ENCODE measurements at regions not wholly inside any gene's neighbourhood (a gene's known extent, or its start where the extent isn't known, plus 50 kb on each side); places are given as distances from the start of the nearest gene placed in this dataset.

- no peak for DNase-seq
Measured at GRCh38 chr18:22678486-22678885, 254.6 kb upstream of the RBBP8 start.

DNA sequence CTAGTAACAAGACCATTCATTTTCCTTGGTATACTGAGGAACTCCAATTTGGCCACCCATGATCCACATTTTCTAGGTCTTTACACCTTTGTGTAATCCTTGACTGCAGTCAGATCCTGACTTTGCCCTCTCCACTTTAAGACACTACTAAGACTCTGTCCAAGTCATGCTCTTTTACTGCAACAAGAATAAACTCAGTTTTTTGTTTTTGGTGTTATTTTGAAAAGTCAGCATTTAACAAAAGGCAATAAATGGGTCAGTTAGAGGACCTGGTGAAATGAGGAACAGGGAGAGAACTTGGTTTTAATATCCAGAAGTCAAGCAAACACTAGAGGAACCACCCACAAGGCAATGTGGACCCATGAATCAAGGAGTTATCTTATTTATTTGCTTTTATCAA is 252.2 kb upstream of the RBBP8 start:
- no peak for DNase-seq

GRCh38 chr18:22681908-22682307 is 251.2 kb upstream of the RBBP8 start:
- no peak for DNase-seq

DNA sequence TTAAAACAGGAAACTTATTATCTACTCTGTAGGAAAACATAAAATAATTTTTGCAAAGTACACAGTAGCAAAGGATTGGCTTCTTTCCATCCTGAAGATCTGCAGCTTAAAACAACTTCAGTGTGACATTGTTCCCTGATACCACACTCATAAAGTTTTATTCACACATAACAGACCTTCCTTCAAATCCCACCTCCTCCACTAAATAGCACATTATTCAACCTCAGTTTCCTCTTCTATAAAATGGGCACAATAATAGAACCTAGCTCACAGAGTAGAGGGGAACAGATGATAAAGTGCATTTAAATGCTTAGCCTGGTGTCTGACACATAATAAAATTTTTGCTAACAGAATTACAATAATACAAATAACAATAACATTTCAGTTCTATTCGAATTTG is 250.4 kb upstream of the RBBP8 start:
- no peak for DNase-seq

DNA sequence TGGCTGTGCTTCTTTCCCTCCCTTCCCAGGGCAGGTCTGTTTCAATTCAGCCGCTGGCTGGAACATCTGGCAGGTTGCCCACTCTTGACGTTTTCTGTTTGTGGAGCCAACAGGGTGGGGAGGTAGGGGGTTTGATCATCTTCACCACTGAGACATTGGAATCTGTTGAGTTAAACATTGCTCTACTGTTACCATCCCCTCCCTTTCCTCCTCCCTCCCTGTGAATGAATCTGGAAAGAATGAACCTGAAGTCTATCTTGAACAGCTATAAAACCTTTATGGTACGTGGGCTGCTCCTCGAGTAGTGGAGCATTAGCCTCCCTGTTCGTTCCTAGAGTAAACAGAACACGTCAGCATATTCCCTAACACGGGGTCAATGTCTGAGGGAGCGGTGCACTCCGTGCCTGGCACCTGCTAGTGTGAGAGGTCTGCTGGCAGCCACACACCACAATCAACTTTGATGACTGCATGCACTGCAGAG is 249.9 kb upstream of the RBBP8 start:
- DNase-seq, result no peak

DNA sequence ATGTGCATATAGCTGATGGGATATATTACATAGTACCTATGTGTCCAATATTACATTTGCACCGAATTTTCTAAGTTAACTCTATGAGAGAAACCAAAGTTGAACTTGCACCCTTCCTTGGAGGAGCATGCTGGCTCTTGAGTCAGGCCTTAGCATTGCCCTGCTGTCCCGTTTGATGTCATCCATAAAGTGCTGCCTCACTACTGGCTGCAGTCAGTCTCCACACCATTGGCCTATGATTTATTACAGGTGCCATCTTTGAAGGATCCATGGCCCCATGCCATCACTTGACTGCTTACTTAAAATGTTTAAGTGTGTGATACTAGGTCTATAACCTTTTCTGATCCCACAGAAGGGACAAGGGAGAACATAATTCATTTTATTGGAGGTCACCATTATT is 249.3 kb upstream of the RBBP8 start:
- no peak for DNase-seq

GRCh38 chr18:22684268-22684667 is 248.9 kb upstream of the RBBP8 start:
- no peak for DNase-seq

DNA sequence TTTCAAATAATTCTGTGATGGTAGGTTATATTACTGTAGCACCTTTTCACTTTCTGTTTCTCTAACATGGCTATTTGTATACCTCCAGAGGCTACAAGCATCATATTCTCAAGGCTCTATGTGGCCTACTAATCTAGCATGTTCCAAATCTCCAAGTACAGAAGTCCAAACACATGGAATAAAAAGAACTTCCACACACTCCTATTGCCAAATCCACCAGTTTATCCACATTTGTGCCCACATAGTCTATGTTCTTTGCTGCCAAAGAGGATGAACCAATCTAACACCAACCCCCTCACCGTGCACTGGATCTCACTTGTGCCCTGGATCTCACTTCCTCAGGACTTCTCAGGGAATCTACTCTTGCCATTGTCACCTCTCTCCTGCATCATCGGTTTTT is 247.3 kb upstream of the RBBP8 start:
- DNase-seq, result no peak

- DNase-seq, result no peak
Measured at GRCh38 chr18:22687892-22688680, 245.0 kb upstream of the RBBP8 start.

DNA sequence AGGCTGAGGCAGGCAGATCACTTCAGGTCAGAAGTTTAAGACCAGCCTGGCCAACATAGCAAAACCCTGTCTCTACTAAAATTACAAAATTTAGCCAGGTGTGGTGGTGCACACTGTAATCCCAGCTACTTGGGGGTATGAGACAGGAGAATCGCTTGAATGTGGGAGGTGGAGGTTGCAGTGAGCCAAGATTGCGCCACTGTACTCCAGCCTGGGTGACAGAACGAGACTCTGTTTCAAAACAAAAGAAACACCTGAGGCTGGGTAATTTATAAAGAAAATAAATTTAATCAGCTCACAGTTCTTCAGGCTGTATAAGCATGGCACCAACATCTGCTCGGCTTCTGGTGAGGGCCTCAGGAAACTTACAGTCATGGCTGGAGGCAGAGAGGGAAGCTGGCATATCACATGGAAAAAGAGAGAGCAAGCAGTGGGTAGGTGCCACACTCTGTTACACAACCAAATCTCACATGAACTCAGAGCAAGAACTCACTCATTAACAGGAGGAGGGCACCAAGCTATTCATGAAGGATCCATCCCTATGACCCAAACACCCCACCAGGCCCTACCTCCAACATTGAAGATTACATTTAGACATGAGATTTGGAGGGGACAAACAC is 244.1 kb upstream of the RBBP8 start:
- DNase-seq, result no peak

- DNase-seq, result no peak
Measured at GRCh38 chr18:22689712-22690111, 243.4 kb upstream of the RBBP8 start.

DNA sequence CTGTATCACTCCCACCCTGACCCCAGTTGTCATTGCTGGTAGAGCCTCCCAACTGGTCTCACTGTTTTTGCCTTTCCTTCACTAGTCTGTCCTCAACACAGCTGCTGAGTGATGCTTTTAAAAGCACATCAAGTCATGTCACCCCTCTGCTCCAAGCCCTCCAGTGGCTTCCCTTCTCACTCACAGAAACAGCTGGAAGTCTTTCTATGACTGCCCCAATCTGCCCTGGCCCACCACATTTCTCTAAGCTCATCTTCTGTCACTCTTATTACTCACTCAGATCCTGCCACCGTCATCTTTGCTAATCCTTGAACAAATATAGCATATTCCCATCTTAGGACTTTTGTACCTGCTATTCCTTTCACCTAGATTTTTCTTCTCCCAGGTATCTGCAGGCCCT is 242.6 kb upstream of the RBBP8 start:
- no peak for DNase-seq

DNA sequence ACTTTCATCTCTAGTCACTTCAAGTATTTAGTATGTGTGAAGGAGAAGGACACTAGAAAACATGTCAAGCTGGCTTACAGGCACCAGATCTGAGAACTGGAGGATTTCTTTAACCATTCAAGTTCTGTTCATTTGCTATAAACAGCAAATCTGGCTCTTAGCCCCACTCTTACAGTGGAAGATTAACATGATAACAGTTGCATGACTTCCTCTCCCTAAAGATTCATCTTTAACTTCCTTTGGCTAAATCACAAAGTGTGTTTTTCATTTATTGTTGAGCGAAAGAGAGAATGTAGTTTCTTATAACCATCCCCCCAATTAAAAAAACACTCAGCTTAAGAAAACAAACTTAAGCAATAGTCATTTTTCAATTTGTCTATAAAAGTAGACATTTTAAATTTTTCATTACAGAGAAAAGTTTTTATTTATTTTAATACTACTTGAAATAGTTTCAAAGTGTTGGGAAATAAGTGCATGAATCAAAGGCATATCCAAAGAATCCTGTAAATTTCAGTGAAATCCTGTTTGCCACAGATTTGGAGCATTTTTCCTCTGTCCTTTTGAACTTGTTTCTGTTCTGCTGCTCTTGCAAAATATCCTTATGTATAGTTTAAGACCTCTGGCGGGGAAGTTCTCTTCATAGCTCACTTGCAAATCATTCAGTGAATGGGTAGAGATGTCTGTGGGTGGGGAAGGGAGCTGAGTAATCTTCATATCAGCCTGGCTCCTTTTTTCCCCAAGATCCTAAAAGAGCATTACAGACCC is 241.0 kb upstream of the RBBP8 start:
- DNase-seq, result no peak

DNA sequence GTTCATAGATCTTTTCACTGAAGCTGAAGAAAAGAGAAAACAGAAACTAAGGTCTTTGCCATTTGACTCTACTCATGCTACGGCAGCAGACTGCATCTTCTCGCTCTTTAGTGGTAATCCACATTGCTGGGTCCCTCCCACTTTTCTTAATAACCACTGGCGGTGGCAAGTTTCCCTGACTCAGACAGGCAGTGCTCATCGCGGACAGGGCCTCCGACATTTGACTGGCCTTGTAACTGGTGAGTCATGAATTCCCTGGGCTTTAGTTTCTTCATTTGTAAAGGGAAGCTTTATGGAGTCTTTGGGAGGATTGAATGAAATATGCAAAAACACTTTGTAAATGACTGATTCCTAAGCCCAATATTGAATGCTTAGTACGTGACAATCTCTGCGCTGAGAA is 238.2 kb upstream of the RBBP8 start:
- no peak for DNase-seq

DNA sequence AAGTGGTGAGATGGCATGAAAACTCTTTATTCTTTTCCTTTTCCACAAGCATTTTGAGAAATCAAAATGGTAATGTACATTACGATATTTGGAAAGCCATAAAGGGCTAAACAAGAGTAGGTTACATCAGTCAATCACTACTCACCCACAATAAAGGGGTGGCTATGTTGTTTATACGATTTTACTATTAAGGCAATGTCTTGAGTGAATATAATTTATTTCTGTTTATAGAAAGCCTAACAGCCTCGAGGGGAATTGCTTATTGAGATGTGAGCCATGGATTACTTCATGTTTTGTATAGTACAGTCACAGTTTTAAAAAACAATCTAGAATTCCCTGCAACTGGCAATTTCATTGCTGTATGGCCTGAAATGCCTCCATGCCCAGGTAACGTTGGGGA is 237.5 kb upstream of the RBBP8 start:
- no peak for DNase-seq

- DNase-seq, result no peak
Measured at GRCh38 chr18:22697561-22697960, 235.6 kb upstream of the RBBP8 start.

DNA sequence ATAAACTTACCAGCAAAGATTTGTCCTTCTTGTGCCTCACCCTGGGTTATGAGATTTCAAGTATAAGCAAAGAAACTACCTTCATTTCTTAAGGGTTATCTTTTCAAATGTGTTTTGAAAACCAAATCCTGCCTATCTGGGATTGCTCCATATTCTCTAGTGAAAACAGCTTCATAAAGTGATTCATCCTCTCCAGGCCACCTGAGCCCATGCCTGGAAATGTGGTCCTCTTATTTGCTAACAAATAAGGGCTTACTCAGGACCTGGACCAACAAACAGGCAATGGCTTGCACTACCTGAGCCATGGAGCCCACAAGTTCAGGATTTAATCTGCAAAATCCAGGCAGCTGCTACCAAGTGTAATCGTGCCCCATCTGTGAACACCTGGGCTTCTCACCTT is 234.4 kb upstream of the RBBP8 start:
- no peak for DNase-seq

- no peak for DNase-seq
Measured at GRCh38 chr18:22699629-22700028, 233.5 kb upstream of the RBBP8 start.

- no peak for DNase-seq
Measured at GRCh38 chr18:22700920-22701319, 232.2 kb upstream of the RBBP8 start.

GRCh38 chr18:22701326-22701725 is 231.8 kb upstream of the RBBP8 start:
- no peak for DNase-seq

- no peak for DNase-seq
Measured at GRCh38 chr18:22701795-22702194, 231.3 kb upstream of the RBBP8 start.

GRCh38 chr18:22702806-22703205 is 230.3 kb upstream of the RBBP8 start:
- no peak for DNase-seq

DNA sequence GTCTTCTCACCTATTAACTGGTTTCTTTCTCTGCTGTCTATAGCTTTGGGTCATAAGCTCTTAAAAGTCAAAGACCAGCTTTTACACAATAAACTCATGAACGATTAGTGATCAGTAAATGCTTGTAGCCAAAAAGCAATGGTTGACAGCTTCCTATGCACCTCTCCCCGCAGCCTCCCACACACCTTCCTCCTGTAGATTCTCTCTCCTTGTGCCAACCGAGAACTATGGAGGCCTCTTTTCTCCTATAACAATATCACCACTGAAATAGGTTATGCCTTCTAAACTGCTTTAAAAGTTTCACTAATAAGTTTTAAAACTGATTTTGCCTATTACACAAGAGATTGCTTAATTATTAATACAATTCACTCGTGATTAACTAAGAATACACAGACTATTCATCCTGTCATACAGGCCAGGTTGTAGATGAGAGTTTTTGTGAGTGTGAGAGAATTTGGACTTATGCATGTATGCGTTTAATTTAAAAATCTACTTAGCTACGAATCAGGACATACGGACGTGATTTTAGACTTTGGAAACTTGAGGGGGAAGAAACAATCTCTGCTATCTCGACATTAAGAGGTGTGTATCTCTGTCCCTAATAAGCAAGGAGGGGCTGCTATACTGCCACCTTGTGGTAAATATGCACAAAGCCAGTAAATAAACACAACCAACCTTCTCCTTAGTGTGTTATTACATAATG is 229.1 kb upstream of the RBBP8 start:
- DNase-seq, result no peak

DNA sequence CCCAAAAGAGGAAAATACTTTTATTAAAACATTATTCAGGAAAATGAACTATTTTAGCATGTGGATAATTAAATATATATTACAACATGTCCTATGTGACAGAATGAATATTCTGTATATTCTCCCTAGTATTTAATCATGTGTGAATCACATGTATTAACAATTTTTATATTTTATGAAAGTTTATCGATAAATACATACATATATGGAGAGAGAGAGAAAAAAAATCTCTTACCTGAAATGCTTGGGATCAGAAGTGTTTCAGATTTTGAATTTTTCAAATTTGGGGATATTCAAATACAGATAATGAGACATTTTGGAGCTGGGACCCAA is 228.6 kb upstream of the RBBP8 start:
- no peak for DNase-seq
